HG02678 (cell line): ENCODE measurements at regions not wholly inside any gene's neighbourhood (a gene's known extent, or its start where the extent isn't known, plus 50 kb on each side); places are given as distances from the start of the nearest gene placed in this dataset.
A peak's percentile ranks its signal among the peaks of the same experiment; 100 is the strongest.
"Not testable (repeated sequence)": the region's sequence is repeated elsewhere in the genome, so short reads cannot be mapped to it uniquely, and the experiment has no call there.

Experiments
- ATAC-seq: cut with Tn5 transposase; IDR thresholded peaks from one replicate; pipeline ENCODE4 v1.9.1; 2021; ENCODE audit warnings: mild to moderate bottlenecking, moderate library complexity; ENCODE audit not compliant: unreplicated experiment

DNA sequence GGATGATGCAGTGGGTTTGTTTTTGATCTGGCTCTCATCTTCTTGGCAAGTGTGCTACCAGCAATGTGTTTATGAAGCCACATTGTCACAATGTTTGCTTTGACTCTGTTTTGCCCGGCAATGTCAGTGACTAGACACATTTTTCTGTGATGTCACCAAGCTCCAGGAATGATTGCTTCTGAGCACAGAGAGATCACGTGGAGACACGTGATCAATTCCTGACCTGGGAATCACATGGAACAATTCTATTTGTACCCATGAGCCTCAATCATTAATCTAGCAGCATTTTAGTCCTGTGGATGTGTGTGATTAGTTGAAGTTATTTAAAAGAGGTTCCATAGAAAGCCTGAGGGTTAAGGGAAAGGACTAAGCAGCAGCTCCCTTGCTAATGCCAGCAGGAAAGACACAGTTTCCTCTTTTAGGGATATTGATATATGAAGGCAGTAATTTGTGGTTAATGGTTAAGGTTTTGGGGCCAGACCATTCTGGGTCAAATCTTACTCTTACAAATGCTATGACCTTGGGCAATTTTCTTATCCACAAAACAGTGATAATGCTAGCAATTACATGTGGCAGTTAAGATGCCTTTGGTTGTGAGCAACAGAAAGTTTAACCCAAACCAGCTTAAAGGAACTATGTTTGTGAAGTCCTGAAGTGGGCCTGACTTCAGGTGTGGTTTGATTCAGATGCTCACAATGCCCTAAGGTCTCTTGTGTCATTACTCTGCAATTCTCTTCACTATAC lies 59.0 kb downstream of the FASLG start:
- no peak for ATAC-seq

- no peak for ATAC-seq
Measured at GRCh38 chr1:172719066-172719627, 60.2 kb downstream of the FASLG start.

- peak; percentile 64 for ATAC-seq
Measured at GRCh38 chr1:172719694-172720138, 60.8 kb downstream of the FASLG start.

- ATAC-seq = no peak
Measured at GRCh38 chr1:172720339-172720738, 61.4 kb downstream of the FASLG start.

- ATAC-seq = no peak
Measured at GRCh38 chr1:172723251-172723650, 64.3 kb downstream of the FASLG start.

DNA sequence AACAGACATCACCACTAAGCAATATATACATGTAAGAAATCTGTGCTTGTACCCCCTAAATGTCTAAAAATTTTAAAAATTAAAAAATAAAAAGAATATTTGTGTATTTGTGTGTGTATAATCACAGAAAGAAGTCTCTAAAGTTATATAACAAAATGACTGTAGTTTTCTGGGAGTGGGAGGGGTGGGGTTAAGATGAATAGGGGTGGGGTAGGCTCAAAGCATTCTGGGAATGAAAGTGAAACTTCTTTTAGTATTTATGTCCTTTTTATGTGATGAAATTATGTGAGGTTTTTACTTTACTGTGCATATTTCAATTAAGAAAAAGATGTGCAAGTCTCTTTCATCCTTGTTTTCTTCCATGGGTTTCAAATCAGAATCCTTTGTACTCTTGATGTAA lies 65.3 kb downstream of the FASLG start:
- ATAC-seq = no peak

DNA sequence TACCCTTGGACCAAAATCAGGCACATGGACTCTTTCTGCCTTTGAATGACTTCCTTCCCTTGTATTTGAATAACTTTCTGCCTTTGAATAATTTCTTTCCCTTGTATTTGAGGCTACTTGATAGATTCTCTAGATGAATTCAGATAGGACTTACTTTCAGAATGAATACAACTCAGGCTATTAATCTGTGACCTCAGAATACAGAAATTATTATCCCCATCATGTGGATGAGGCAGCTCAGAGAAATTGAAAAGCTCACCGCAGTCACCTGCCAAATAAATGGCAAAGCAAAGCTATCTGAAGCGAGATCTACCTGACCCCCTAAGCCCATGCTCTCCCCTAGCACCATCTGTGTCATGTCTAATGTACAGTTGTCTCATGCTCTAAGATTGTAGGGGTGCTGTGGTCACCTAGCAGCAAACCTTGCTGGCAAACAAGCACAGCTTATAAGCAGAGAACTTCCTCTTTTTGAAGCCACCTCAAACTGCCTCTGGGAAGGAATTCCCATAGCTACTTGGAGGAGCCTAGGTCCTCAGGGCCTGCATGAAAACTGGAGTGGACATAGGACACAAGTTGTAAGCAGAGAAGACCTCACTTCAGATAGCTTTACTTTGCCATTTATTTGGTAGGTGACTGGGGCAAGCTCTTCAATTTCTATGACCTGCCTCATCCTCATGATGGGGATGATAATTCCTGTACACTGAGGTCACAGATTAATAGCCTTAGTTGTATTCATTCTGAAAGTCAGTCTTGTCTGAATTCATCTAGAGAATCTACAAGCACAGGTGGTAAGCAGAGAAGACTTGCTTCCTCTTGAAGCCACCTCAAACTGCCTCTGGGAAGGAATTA lies 66.1 kb downstream of the FASLG start:
- peak; percentile 74 for ATAC-seq

- ATAC-seq = no peak
Measured at GRCh38 chr1:172726740-172727139, 67.8 kb downstream of the FASLG start.

- ATAC-seq = no peak
Measured at GRCh38 chr1:172727275-172727857, 68.5 kb downstream of the FASLG start.

DNA sequence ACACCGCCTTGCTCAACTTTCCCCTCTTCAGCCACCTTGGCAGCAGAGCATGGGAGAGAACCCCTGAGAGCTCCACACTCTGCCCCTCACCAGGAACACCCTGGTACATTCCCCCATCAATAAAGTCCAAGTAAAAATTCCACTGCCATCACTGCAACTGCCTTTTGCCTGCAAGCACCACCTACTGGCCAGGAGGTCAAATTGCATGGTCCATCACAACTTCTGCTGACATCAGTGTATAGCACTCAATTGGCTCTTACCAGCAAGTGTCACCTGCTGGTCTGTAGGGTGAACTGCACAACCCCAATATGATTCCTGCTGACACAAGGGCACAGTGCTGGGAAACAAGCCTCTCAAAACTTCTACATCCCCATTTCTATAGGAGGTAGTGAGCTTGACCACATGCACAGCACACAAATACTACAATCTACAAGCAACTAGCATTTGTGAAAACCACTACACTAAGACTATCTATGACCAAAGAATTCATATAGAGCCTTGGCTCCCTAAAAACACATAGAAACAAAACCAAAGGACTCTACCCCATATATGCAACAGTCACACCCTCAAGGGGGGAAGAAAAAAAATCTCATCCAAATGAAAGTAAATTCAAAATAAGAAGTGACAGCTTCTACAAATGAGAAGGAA lies 69.2 kb downstream of the FASLG start:
- ATAC-seq = no peak

GRCh38 chr1:172728705-172729104 lies 69.8 kb downstream of the FASLG start:
- ATAC-seq = not testable (repeated sequence)

- no peak for ATAC-seq
Measured at GRCh38 chr1:172732427-172732826, 73.5 kb downstream of the FASLG start.

GRCh38 chr1:172733815-172734214 lies 74.9 kb downstream of the FASLG start:
- ATAC-seq = no peak

DNA sequence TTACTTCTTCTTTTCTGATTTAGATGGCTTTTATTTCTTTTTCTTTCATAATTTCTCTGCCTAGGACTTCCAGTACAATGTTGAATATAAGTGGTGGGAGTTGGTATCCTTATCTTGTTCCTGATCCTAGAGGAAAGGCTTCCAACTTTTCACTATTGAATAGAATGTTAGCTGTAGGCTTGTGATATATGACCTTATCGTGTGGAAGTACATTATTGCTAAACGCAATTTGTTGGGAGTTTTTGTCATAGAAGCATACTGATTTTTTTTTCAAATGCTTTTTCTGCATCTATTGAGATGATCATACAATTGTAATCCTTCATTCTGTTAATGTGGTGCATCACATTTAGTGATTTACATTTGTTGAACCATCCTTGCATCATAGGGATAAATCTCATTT lies 79.5 kb downstream of the FASLG start:
- no peak for ATAC-seq

- no peak for ATAC-seq
Measured at GRCh38 chr1:172742599-172743500, 83.9 kb downstream of the FASLG start.

DNA sequence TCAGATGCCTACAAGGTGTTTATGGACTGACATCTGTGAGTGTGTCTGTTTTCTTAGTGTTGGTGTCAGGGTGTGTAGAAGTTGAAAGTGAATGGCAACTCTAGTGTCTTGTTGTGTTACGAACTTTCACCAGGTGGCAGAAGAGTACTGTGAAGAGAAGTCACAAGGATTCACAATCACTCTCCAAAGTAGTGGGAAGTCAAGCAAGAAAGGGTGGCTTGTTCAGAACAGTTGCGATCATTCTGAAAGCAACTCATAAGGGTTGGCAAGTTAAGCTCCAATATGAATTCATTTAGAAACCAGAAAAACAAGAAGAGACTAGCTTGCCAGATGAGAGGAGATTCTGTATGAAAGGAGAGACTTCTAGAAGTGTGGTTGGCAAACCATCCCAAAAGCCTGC lies 86.1 kb downstream of the FASLG start:
- peak; percentile 65 for ATAC-seq

GRCh38 chr1:172746091-172746949 lies 87.4 kb downstream of the FASLG start:
- ATAC-seq = peak; percentile 88

GRCh38 chr1:172748201-172748600 lies 89.3 kb downstream of the FASLG start:
- no peak for ATAC-seq

DNA sequence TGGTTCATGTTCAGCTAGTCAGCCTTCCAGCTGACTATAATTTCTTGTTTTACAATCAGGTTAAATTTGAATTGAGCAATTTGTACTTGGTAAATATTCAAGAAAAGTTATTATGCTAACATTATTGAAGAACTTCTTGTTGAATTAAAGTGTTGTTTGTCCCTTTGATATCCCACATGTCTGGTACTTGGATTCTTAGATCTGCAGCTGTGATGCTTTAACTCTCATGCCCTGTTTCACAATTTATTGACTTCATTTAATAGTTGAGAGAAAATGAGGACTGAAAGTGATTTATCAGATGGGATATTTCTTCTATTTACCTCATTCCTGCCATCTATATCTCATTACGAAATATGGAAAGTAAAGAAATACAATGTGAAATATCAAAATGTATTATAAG lies 92.8 kb downstream of the FASLG start:
- no peak for ATAC-seq
